ENCODE measurements at regions not wholly inside any gene's neighbourhood (a gene's known extent, or its start where the extent isn't known, plus 50 kb on each side); places are given as distances from the start of the nearest gene placed in this dataset.

GRCh38 chr16:72715267-72715666 is 332.7 kb downstream of the ZFHX3 start:
- no peak overlapping the region for H3K4me2 ChIP-seq (ENCODE audit: low read length)
- H3K4me1 ChIP-seq (ENCODE audit: insufficient read depth, low read length, severe bottlenecking), result no peaks in the 10 kb centered on the region
- no peak for TF ChIP-seq EZH2 (IDR thresholded peaks at IDR 0.05; ENCODE audit: borderline replicate concordance, low read length)
- TF ChIP-seq CTCF (IDR thresholded peaks at IDR 0.05; ENCODE audit: low read length), result no peak
- H3K9me2 ChIP-seq (ENCODE audit: low read depth, low read length), result no peaks in the 10 kb centered on the region
- no peaks in the 10 kb centered on the region for H3K79me2 ChIP-seq (ENCODE audit: insufficient read depth, low read length)
- no peaks in the 10 kb centered on the region for H3K27me3 ChIP-seq (ENCODE audit: insufficient read depth, low read length)
- no peak overlapping the region for H2AFZ ChIP-seq (ENCODE audit: low read length)
- H3K4me3 ChIP-seq (ENCODE audit: low read depth, low read length, poor library complexity, severe bottlenecking), result no peak overlapping the region
- H4K20me1 ChIP-seq (ENCODE audit: insufficient read depth, low read length), result no peaks in the 10 kb centered on the region
- no peak overlapping the region for H3K9ac ChIP-seq (ENCODE audit: low read length)
- H3K9me3 ChIP-seq (ENCODE audit: low read length), result peaks cover 10% of the 10 kb centered on the region
- H3K27ac ChIP-seq (ENCODE audit: low read depth, low read length, poor library complexity, severe bottlenecking), result no peak overlapping the region
- peaks cover 9% of the 10 kb centered on the region; the same call in 1 of the 2 replicates for H3K36me3 ChIP-seq (ENCODE audit: insufficient read depth, low read length)
- H3F3A ChIP-seq (ENCODE audit: insufficient read depth, low read length), result no peaks in the 10 kb centered on the region

GRCh38 chr16:72711823-72712222 is 336.1 kb downstream of the ZFHX3 start:
- Histone ChIP-seq H3K36me3 (ENCODE audit: insufficient read depth, low read length) (peaks cover 9% of the 10 kb centered on the region; the same call in 1 of the 2 replicates), H3K27me3 (ENCODE audit: insufficient read depth, low read length) (no peaks in the 10 kb centered on the region), H3K9me2 (ENCODE audit: low read depth, low read length) (no peaks in the 10 kb centered on the region), H3K4me3 (ENCODE audit: low read depth, low read length, poor library complexity, severe bottlenecking) (no peak overlapping the region), H3F3A (ENCODE audit: insufficient read depth, low read length) (no peaks in the 10 kb centered on the region), H3K4me1 (ENCODE audit: insufficient read depth, low read length, severe bottlenecking) (no peaks in the 10 kb centered on the region), H3K4me2 (ENCODE audit: low read length) (no peak overlapping the region), H4K20me1 (ENCODE audit: insufficient read depth, low read length) (no peaks in the 10 kb centered on the region), H3K9ac (ENCODE audit: low read length) (no peak overlapping the region), H3K79me2 (ENCODE audit: insufficient read depth, low read length) (no peaks in the 10 kb centered on the region), H3K27ac (ENCODE audit: low read depth, low read length, poor library complexity, severe bottlenecking) (no peak overlapping the region), H2AFZ (ENCODE audit: low read length) (no peak overlapping the region), H3K9me3 (ENCODE audit: low read length) (peaks cover 14% of the 10 kb centered on the region)
- TF ChIP-seq EZH2 (IDR thresholded peaks at IDR 0.05; ENCODE audit: borderline replicate concordance, low read length), result no peak

GRCh38 chr16:72705801-72706200 is 342.1 kb downstream of the ZFHX3 start:
- Histone ChIP-seq H3K9me2 (ENCODE audit: low read depth, low read length) (no peaks in the 10 kb centered on the region), H3K36me3 (ENCODE audit: insufficient read depth, low read length) (no peaks in the 10 kb centered on the region), H3F3A (ENCODE audit: insufficient read depth, low read length) (no peaks in the 10 kb centered on the region), H3K27me3 (ENCODE audit: insufficient read depth, low read length) (no peaks in the 10 kb centered on the region), H3K9ac (ENCODE audit: low read length) (no peak overlapping the region), H3K4me3 (ENCODE audit: low read depth, low read length, poor library complexity, severe bottlenecking) (no peak overlapping the region), H3K79me2 (ENCODE audit: insufficient read depth, low read length) (no peaks in the 10 kb centered on the region), H3K27ac (ENCODE audit: low read depth, low read length, poor library complexity, severe bottlenecking) (no peak overlapping the region), H3K9me3 (ENCODE audit: low read length) (peaks cover 7% of the 10 kb centered on the region), H3K4me2 (ENCODE audit: low read length) (no peak overlapping the region), H4K20me1 (ENCODE audit: insufficient read depth, low read length) (no peaks in the 10 kb centered on the region), H2AFZ (ENCODE audit: low read length) (no peak overlapping the region), H3K4me1 (ENCODE audit: insufficient read depth, low read length, severe bottlenecking) (no peaks in the 10 kb centered on the region)
- TF ChIP-seq EZH2 (IDR thresholded peaks at IDR 0.05; ENCODE audit: borderline replicate concordance, low read length), result no peak
- no peak for TF ChIP-seq CTCF (IDR thresholded peaks at IDR 0.05; ENCODE audit: low read length)

- H3K79me2 ChIP-seq (ENCODE audit: insufficient read depth, low read length), result no peaks in the 10 kb centered on the region
- no peaks in the 10 kb centered on the region for H3K9me2 ChIP-seq (ENCODE audit: low read depth, low read length)
- no peak overlapping the region for H3K4me2 ChIP-seq (ENCODE audit: low read length)
- H4K20me1 ChIP-seq (ENCODE audit: insufficient read depth, low read length), result no peaks in the 10 kb centered on the region
- no peak overlapping the region for H3K27ac ChIP-seq (ENCODE audit: low read depth, low read length, poor library complexity, severe bottlenecking)
- H3K4me3 ChIP-seq (ENCODE audit: low read depth, low read length, poor library complexity, severe bottlenecking), result no peak overlapping the region
- TF ChIP-seq CTCF (IDR thresholded peaks at IDR 0.05; ENCODE audit: low read length) (no peak), EZH2 (IDR thresholded peaks at IDR 0.05; ENCODE audit: borderline replicate concordance, low read length) (no peak)
- no peaks in the 10 kb centered on the region for H3K36me3 ChIP-seq (ENCODE audit: insufficient read depth, low read length)
- no peaks in the 10 kb centered on the region for H3F3A ChIP-seq (ENCODE audit: insufficient read depth, low read length)
- H3K9ac ChIP-seq (ENCODE audit: low read length), result no peak overlapping the region
- no peaks in the 10 kb centered on the region for H3K4me1 ChIP-seq (ENCODE audit: insufficient read depth, low read length, severe bottlenecking)
- H3K27me3 ChIP-seq (ENCODE audit: insufficient read depth, low read length), result no peaks in the 10 kb centered on the region
- 0 out of 2 replicates have a peak, but pooled peaks cover 2% of the 10 kb centered on the region for H3K9me3 ChIP-seq (ENCODE audit: low read length)
- H2AFZ ChIP-seq (ENCODE audit: low read length), result no peak overlapping the region
Measured at GRCh38 chr16:72704746-72705372, 343.1 kb downstream of the ZFHX3 start.

Data from OCI-LY1 (cell line).